ENCODE measurements at regions not wholly inside any gene's neighbourhood (a gene's known extent, or its start where the extent isn't known, plus 50 kb on each side); places are given as distances from the start of the nearest gene placed in this dataset.

DNA sequence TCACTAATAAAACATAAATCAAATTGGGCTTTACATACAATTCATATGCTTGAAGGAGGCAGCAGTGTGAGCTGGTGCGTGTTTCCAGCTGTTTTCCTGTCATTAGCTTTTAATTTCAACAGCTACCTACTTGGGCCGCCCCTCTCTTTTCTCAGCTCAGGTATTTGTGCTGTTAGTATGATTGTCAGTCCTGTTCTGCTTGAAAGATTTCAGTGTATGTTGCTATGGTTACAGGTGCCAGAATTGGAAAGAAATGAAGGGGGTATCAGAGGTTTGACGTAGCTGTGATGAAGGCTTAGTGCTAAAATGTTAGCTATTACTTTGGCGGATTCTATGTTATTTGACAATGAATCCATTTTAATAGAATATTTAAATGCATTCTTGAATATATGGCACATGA lies 440.3 kb downstream of the ZIC3 start:
- TF ChIP-seq, protein P1, sequence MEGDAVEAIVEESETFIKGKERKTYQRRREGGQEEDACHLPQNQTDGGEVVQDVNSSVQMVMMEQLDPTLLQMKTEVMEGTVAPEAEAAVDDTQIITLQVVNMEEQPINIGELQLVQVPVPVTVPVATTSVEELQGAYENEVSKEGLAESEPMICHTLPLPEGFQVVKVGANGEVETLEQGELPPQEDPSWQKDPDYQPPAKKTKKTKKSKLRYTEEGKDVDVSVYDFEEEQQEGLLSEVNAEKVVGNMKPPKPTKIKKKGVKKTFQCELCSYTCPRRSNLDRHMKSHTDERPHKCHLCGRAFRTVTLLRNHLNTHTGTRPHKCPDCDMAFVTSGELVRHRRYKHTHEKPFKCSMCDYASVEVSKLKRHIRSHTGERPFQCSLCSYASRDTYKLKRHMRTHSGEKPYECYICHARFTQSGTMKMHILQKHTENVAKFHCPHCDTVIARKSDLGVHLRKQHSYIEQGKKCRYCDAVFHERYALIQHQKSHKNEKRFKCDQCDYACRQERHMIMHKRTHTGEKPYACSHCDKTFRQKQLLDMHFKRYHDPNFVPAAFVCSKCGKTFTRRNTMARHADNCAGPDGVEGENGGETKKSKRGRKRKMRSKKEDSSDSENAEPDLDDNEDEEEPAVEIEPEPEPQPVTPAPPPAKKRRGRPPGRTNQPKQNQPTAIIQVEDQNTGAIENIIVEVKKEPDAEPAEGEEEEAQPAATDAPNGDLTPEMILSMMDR (IDR thresholded peaks at IDR 0.05) = no peak
- TF ChIP-seq POLR2A (IDR thresholded peaks at IDR 0.05) = no peak
